ENCODE measurements at regions not wholly inside any gene's neighbourhood (a gene's known extent, or its start where the extent isn't known, plus 50 kb on each side); places are given as distances from the start of the nearest gene placed in this dataset.
"Not testable (repeated sequence)": the region's sequence is repeated elsewhere in the genome, so short reads cannot be mapped to it uniquely, and the experiment has no call there.

DNA sequence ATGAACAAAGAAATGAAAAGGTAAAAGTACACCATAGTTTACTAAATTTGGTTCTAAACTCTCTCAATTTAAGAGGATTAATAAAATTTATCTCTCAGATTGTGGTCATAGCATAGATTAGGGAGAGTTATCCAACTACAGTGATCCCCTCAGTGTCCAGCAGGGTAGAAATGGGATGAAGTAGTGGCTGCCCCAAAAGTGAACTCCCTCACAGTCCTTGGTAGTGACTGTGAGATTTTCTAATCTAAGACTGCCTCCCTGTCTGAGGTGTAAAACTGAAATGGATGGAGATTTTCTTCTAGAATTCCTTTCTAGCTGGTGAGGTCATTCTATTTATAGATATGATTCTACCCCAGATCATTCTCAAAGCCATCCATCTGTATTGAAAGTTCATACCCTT lies 455.5 kb downstream of the ACTL7B start:
- no peak for DNase-seq (ENCODE audit: low spot score)

- no peak for DNase-seq (ENCODE audit: low spot score)
Observed at GRCh38 chr9:108399851-108400250, 455.9 kb downstream of the ACTL7B start.

- DNase-seq (ENCODE audit: low spot score), result no peak
Observed at GRCh38 chr9:108397286-108397685, 458.5 kb downstream of the ACTL7B start.

- DNase-seq (ENCODE audit: low spot score), result no peak
Observed at GRCh38 chr9:108396611-108397010, 459.2 kb downstream of the ACTL7B start.

GRCh38 chr9:108396193-108396592 lies 459.6 kb downstream of the ACTL7B start:
- no peak for DNase-seq (ENCODE audit: low spot score)

- DNase-seq (ENCODE audit: low spot score), result no peak
Observed at GRCh38 chr9:108395421-108395820, 460.4 kb downstream of the ACTL7B start.

DNA sequence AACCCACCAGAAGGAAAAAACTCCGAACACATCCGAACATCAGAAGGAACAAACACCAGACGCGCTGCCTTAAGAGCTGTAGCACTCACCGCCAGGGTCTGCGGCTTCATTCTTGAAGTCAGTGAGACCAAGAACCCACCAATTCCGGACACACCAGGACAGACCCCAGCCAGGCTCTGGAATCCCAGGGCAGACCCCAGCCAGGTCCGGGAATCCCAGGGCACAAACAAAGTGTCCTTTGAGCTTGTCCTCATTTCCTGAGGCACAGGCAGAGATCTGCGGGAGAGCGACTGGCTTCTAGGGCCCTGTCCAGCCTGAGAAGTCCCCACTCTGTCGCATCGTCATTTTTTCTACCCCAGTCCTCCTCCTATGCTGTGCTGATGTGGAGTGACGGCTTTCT lies 461.1 kb downstream of the ACTL7B start:
- no peak for DNase-seq (ENCODE audit: low spot score)

- DNase-seq (ENCODE audit: low spot score), result not testable (repeated sequence)
Observed at GRCh38 chr9:108393481-108394001, 462.2 kb downstream of the ACTL7B start.

DNA sequence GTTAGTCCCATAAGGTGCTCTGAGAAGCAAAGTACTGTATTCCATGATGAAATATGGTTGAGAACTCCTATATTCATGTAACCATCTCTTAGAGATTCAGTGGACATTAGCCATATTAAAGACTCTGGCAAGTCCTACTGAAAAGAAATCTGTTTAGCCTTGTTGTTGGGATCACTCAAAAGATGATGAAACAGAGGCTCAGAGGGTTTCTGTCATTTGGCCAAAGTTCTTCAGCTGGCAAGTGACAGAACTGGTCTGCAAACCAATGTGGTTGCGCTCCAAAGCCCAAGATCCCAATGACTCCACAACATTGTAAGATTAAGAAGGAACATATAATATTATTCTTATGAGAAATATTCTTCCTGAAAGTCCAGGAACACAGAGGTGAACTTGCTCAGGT lies 462.9 kb downstream of the ACTL7B start:
- no peak for DNase-seq (ENCODE audit: low spot score)

- DNase-seq (ENCODE audit: low spot score), result no peak
Observed at GRCh38 chr9:108389056-108389455, 466.7 kb downstream of the ACTL7B start.

- no peak for DNase-seq (ENCODE audit: low spot score)
Observed at GRCh38 chr9:108386859-108387384, 468.9 kb downstream of the ACTL7B start.

DNA sequence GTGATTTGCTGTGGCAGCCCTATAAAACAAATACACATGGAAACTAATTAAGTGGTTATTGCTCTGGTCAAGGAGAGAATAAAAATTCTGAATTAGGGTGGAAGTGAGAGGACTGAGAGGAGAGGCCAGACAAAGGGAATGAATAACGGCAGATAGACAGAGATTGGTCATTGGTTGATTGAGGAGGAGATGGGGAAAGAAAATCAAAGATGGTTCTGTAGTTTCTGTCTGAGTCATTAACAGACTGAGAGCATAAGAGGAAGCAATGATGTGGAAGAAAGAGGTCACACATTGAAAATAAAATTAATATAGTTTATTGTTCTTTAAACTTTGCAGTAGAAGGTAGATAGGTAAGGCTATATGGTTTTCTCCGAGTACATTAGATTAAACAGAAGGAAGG lies 469.8 kb downstream of the ACTL7B start:
- no peak for DNase-seq (ENCODE audit: low spot score)

DNA sequence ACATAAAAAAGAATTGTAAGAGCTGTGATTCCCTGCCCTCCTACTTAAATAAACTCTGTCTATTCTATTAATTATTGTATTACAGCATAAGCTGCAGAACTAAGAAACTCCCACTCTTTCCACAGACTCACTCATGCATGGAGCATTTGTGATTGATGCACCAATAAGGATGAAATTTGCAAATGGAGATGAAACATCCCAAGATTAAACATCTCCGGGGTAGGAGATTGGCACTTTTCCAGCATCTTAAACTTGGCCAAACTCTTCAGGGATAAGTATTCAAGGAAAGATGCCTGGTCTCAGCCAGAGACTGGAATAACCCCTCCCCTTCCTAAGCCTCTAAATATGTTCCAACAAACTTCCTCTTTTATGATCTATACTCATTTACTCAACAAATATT lies 472.0 kb downstream of the ACTL7B start:
- DNase-seq (ENCODE audit: low spot score), result no peak

GRCh38 chr9:108382310-108382709 lies 473.5 kb downstream of the ACTL7B start:
- DNase-seq (ENCODE audit: low spot score), result no peak

- DNase-seq (ENCODE audit: low spot score), result no peak
Observed at GRCh38 chr9:108377881-108378280, 477.9 kb downstream of the ACTL7B start.

DNA sequence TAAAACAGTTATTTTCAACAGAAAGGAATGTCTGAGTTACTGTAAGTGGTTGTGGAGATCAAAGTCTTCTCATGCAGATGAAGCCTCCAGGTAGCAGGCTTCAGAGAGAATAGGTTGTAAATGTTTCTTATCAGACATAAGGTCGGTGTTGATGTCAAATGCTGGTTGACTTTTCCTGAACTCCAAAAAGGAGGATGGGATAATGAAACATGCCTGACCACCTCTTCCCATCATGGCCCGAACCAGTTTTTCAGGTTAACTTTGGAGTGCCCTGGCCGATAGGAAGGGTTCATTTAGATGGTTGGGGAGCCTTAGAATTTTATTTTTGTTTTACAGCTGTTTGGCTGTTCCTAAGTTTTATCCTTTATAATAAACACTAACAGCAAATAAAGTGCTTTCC lies 478.4 kb downstream of the ACTL7B start:
- DNase-seq (ENCODE audit: low spot score), result no peak

DNA sequence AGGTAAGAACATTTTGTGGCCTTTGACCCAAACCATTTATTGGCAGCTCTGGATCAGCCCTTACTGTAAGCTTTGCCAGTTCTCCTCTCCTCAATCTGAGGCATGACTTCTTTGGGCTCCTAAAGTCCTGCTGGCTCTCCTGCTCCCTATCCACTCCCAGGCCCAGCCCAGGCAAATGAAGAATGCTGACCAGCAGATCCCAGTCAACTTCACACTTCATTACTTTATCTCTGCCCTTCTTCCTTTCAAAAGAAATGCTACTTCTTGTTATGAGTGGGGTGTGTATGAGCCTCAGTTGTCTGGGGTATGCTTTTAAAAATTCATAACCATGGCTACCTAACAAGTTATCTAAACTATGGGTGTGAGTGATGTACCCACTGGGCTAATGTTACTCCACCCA lies 479.6 kb downstream of the ACTL7B start:
- DNase-seq (ENCODE audit: low spot score), result no peak

DNA sequence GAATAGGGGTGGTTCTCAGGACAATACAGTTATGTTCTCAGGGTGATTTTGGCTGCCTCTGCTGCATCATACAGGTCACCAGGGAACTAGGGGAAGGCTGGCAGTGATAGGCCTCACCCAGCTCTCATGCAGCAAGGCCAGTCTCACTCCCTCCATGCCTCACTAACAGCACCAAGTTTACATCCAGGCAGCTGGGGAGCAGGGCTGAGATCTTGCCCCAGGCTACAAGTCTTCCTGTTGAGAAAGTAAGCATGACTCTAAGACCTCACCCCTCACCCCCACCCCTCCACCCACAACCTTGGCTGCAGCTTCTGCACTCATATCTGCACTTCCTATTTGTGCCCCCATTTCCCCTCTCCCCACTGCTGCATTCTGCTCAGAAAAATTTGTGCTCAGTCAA lies 481.2 kb downstream of the ACTL7B start:
- no peak for DNase-seq (ENCODE audit: low spot score)

GRCh38 chr9:108367188-108367587 lies 488.6 kb downstream of the ACTL7B start:
- DNase-seq (ENCODE audit: low spot score), result no peak

- no peak for DNase-seq (ENCODE audit: low spot score)
Observed at GRCh38 chr9:108363311-108363710, 492.5 kb downstream of the ACTL7B start.

- DNase-seq (ENCODE audit: low spot score), result no peak
Observed at GRCh38 chr9:108360304-108360703, 495.5 kb downstream of the ACTL7B start.

- no peak for DNase-seq (ENCODE audit: low spot score)
Observed at GRCh38 chr9:108356806-108357205, 499.0 kb downstream of the ACTL7B start.

- DNase-seq (ENCODE audit: low spot score), result no peak
Observed at GRCh38 chr9:108351571-108351970, 504.2 kb downstream of the ACTL7B start.

- DNase-seq (ENCODE audit: low spot score), result no peak
Observed at GRCh38 chr9:108347463-108348188, 508.2 kb downstream of the ACTL7B start.

All from H4 (cell line).